GM21737 (cell line): ENCODE measurements at regions not wholly inside any gene's neighbourhood (a gene's known extent, or its start where the extent isn't known, plus 50 kb on each side); places are given as distances from the start of the nearest gene placed in this dataset.
A peak's percentile ranks its signal among the peaks of the same experiment; 100 is the strongest.
"Not testable (repeated sequence)": the region's sequence is repeated elsewhere in the genome, so short reads cannot be mapped to it uniquely, and the experiment has no call there.

Experiments used
- ATAC-seq: cut with Tn5 transposase; IDR thresholded peaks from one replicate; pipeline ENCODE4 v1.9.1; 2021; ENCODE audit warnings: mild to moderate bottlenecking, moderate library complexity; ENCODE audit not compliant: unreplicated experiment

DNA sequence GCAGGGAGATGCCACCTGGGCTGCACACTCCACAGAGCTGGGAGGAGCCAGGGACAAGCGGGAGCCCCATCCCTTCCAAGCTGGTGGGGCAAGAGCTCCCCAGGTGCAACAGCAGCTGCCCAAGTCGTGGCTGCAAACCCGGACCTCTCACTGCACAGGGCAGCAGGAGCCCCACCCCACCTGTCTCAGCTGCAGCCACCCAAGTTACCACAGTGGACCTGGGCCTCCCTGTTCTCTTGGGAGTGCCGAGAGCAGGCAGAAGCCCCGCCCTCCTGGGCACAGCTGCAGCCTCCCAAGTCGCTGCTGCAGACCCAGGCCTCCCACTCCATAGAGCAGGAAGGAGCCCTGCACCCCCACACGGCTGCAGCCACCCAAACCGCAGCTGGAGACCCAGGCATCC, 374.1 kb upstream of the ACO1 start:
- no peak for ATAC-seq

DNA sequence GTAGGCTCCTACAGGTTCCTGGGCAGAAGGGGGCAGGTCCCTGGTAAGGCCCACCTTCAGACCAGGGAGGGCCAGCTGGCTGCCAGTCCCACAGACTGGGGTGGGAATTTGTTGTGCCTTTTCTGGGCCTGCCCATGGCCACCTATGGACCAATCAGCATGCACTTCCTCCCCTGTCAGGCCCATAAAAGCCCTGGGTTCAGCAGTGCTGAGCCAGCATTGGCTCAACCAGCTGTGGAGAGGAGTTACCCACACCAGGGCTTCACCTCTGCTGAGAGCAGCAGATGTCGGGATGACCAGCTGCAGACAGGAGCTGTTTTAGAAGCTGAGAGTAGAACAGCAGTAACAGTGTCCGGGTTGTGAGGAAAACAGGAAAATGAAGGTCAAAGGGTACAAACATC, 373.4 kb upstream of the ACO1 start:
- no peak for ATAC-seq

DNA sequence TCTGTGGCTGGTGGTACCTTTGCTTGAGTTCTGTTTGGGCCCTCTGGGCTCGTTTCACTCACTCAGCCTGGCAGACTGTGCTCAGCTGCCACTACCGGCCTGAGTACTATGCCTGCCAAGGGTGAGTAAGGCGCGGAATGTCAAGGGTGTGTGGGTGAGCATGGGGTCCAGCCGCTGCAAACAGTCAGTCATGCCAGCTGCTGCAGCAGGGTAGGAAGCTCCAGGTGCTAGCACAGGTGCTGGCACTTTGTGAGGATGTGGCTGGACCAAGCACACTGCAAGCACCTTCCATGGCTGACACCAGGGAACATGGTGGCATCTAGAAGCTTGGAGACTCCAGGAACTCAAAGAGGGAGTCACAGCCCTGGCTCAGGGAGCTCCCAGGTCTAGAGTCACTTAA, 368.6 kb upstream of the ACO1 start:
- ATAC-seq: no peak

DNA sequence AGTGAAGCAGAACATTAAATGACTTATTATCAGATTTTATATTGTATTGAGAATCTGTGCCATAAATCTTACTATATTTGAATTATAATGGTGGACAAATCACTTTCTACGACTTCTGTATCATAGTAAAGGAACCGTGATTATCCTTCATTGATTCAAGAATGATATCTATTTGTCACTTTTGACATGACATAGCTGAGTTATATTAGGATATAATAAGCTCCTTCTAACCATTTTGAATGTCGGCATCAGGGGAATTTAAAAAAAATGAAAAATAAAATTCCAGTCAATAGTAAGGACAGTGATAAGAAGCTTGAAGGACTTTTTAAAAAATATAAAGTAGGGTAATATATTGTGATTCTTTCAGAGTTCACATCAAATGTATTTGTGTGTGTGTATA, 338.9 kb upstream of the ACO1 start:
- no peak for ATAC-seq

DNA sequence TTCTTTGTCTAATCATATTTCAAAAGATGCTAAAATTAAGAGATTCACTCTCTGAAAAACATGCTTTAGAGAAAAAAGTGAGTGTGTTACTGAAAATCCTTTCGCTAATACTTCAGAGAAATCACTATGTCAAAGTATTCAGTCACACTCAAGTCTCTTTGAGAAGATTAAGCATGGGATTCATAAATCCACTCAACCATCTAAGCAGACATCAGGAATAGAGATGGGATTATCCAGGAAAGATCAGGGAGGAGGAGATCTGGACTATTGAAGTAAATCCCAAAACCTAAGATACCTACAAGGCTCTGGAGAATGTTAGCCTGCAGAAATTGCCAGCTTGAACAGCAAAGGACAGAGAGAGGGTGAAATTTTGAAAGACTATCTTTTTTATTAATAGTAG, 317.2 kb upstream of the ACO1 start:
- ATAC-seq: no peak

DNA sequence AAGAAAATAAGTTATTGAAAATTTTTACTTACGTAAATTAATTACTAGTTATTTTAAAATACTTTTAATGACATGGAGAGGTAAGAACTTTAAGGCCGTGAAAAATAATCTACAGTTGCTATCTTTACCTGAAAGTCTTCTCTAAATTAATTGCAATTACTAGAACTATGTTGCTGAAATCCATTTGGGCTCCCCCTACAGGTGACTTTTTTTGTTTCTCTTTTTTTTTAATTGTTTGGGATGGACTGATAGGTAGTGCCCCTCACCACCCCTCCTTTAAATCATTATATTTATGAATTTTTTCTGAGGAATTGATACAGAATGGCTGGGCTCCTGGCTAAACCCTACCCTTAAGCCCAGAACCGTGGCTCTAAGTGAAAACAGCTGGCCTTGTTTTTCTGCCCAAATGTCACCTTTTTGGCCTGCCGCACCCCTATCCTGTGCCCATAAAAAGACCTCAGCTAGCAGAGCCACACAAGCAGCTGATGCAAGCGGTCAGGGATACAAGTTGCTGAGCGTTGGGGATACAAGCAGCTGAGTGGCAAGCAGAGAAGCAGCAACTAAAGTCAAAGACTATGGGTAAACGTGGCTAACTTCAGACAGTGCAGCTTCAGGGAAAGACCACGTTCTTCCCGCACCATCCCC, 315.2 kb upstream of the ACO1 start:
- no peak for ATAC-seq

DNA sequence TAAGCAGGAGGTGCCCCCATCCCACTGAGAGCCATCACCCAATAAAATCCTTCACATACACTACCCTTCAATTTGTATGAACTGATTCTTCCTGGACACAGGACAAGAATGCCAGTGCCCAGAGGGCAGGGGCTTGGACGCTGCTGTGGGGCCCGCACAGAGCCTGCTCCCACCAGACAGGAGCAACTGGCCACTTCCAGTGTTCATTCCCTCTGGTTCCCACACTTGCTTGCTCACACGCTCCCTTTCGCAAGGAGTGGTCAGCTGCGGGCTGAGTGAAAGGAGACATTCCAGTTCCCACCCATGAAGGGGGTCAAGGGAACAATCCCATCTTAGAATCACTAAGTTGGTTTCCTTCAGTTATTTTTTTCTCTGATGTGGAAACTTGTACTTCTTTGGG, 314.5 kb upstream of the ACO1 start:
- no peak for ATAC-seq

DNA sequence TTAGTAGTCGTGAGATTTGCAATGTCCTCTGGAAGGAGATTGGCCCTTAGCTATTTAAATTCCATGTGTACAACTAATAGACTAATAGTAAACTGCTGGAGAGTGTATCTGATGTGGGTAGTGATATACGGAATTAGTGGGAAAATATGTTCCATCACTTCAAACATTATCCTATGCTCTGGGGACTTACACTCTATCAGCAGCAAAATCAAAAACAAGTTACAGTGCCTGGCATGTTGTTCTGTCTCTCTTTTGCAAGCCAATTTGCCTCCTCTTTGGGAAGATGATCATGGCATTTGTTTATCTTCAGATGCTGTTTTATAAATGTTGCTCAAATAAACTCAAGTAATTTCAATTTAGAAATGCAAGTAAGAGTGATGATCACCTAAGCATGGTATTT, 311.9 kb upstream of the ACO1 start:
- no peak for ATAC-seq

DNA sequence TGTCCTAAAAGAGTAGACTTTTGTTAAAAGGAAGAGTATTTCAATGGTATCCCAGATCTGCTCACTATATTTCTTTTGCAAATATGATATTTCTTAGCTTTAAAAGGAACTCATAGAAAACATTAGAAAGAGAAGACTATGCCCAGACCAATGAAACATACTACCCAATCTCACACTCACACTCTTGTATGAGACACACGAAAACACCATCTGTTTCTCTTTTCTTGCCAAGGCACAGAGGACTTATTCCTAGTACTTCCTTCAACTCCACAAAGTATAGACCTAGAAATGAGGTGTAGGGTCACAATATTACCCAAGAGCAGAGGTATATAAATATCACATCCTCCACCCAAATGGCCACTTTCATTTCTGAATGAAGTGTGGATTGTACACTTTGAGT, 292.4 kb upstream of the ACO1 start:
- no peak for ATAC-seq

DNA sequence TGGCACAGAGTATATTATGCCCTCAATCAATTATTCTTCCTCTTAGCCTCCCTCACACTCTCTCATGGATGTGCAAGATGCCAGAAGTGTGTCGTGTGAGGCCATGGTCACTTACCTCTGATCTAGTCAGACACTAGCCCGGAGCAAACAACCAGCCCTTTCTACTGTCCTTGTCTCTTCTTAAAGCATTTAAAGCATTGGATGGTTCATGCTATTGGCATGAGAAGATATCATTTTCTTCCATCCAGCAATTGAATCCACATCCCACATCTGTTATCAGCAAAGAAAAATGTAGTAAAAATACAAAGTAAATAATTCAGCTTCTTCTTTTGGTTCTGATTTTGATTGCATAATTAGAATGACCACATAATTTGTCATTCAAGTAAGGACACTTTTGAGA, 267.2 kb upstream of the ACO1 start:
- ATAC-seq: no peak

DNA sequence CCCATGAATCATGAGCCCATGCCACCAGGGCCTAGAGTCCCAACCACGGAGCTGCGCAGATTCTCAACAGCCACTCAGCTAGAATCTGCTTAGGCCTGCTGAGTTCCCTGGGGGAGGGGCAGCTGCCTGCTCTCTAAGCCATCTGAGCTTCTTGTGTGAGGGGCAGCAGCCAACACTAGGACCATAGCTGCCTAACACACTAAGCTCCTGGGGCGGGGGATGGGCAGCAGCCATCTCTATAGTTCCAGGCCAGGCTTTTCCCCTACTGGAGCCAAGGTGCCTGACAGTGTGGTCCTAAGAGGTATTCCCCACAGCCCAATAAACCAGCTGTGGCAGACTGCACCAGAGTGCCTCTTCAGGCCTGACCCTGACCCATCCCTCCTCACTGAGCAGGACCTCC, 255.9 kb upstream of the ACO1 start:
- ATAC-seq: no peak

DNA sequence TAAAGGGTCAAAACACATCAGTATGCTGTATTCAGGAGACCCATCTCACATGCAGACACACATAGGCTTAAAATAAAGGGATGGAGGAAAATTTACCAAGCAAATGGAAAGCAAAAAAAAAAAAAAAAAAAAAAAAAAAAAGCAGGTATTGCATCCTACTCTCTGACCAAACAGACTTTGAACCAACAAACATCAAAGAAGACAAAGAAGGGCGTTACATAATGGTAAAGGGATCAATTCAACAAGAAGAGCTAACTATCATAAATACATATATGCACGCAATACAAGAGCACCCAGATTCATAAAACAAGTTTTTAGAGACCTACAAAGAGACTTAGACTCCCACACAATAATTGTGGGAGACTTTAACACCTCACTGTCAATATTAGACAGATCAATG, 253.7 kb upstream of the ACO1 start:
- ATAC-seq: not testable (repeated sequence)

DNA sequence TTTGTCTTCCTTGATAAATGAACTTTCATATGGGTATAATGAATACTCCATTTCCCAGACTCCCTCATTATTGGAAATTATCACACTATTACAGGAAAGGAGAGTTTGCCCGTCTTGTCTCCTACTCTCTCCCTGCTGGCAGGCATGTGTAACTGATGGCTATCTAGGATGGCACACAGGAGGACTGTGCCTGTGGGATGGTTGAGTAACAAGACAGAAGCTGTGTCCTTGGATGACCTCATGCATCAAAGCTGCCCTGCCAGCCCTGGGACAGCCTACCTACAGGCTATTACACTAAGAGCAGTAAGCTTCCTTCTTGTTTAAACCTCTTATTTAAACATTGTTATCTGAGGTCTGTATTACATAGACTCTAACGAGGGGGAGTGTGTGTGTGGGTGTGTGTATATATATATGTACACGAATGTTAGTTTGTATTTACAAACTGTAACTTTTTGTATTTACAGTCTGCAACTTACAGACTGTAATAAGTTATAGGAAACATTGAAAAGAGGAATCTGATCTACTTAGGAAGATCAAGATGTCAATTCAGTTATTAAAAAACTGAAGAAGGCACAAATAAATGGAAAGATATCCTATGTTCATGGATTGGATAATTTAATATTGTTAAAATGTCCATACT, 247.6 kb upstream of the ACO1 start:
- ATAC-seq: no peak

DNA sequence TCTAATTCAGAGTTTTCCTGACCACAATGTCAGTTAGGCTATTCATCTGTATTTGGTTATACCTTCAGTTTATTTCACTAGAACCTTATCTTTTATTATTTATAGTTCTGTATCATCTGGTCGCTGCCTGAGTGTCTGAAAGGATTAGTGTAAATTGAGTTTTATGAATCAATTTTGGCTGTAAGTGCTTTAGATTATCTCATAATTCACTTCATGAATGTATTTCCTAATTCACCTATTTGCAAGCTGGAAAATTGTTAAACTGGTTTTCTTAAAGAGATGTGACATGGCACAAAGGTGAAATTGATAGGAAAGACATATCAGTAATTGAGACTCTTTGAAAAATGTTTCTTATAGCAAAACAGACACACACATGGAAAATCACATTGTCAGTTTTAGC, 242.4 kb upstream of the ACO1 start:
- no peak for ATAC-seq

DNA sequence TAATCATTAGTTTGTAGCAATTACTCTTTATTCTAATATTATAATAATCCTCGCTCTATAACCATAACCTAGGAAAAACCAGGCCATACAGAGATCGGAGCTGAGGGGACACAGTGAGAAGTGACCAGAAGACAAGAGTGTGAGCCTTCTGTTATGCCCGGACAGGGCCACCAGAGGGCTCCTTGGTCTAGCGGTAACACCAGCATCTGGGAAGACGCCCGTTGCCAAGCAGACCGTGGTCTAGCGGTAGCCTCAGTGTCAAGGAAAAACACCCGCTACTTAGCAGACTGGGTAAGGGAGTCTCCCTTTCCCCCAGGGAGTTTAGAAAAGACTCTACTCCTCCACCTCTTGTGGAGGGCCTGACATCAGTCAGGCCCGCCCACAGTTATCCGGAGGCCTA, 235.9 kb upstream of the ACO1 start:
- not testable (repeated sequence) for ATAC-seq

DNA sequence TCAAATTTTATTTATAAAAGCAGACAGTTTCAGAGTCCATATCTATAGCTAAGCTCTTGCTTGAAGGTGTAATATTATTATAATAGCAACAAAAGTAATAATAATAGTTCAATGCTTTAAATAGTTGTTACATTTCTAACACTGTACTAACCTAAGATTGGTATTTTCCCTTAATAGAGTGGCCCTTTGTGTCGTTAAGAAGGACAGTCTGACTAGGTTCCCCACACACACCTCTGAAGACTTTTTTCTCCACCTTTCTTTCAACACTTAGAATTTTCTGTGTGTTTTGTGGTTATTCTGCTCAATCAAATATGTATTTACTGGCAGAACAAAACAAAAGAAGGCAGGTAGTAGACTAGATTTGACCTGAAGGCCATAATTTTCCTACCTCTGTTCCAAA, 223.2 kb upstream of the ACO1 start:
- ATAC-seq: no peak

DNA sequence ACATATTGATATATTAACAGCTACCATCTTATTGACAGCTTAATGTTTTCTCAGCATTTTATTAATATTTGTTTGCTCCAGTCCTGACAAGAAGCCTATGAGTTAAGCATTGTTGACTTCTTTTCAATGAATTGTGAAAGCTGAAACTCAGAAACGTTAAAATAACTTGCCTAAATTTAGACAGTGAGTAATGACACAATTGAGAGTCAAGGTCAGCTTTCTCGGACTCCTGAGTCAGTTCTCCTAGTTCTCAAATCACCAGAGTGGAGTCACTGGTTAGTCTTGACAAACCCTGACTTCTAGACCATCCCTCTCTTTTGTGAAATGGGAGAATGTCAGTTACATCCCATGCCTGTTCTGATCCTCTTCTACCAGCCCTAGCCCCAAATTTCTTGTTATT, 222.7 kb upstream of the ACO1 start:
- ATAC-seq: peak; percentile 67

DNA sequence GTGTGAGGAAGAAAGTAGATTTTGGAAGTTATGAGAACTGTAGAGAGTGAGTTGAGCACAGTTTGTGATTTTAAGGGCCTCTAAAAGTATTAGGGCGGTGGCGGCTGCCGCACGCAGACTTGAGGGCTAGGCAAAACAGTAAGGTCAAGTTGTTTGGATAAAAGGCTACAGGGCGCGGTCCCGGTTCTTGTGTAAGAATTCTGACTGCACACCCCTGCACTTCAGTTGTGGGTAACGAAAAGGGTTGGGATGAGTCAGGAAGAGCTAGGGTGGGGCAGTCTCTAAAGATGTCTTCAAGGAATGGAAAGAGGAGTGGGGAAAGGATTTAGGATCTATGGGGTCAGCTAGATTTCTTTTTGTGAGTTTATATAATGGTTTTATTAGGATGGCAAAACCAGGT, 218.1 kb upstream of the ACO1 start:
- ATAC-seq: not testable (repeated sequence)

DNA sequence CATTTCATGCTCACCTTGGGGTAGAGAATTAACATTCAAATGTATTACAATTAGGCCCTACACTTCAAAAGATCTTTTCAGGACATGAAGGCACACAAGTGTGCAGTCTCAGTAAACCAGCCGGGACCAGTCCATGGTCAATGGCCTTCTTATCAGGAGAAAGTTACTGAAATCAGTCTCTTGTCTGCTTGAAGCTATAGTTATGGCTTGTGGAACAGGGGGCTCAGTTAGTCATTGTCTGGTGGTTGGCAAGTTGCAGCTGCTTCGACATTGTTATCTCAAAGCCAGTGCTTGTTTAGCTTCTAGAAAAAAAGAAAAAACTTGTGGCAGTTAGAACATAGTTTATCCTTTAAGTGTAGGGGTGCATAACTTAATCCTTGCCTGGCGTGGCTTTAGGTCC, 213.1 kb upstream of the ACO1 start:
- ATAC-seq: no peak

DNA sequence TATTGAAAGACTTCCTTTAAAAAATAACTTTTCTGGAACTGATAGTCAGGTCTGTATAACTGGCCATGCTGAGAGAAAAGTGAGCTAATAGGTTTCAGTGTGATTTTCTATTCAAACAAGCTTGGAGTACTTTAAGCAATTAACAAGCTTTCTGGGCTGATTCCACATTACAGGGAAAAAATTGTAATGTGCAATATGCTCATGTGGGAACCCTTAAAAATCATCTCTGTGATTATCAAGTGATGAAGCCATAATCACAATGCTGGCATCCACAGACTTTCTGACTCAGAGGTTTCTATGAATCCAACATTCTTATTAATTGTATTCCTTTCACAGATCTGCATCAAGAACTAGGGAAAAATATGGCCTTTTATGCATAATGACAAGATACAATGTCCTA, 212.2 kb upstream of the ACO1 start:
- no peak for ATAC-seq

DNA sequence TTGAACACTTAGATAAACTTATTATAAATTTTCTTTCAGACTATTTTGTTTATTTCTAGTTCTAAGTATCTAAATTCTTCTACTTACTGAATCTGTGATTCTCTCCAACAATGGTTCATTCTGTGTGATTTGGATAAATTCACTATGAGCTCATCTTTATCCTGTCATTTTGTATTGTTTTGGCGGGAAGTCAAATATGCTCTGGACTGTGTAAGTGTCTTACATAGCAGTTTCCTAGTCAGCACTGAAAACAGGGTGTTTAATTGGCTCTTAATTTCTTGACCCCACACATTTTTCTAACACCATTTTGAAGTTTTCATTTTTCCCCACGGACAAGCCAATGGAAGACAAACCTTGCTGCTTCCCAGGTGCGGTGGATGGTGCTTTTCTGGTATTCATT, 207.0 kb upstream of the ACO1 start:
- ATAC-seq: no peak

DNA sequence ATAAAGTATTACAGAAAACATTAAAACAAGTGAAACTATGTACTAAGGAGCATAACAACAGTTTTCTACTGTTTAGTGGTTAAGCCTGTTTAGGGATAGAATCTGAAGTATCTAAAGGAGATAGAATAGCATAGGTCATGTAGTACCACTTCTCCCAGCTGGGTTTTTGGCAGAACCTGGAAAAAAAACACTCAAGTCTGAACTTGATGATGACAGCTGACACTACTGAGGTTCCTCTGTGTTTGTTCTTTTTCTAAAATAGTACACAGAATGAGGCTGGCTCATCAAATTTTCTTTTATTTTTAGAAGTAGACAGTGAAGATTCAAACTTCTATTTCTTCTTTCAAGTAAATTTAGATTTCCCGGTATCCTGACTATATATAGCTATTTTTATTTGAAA, 203.8 kb upstream of the ACO1 start:
- no peak for ATAC-seq

DNA sequence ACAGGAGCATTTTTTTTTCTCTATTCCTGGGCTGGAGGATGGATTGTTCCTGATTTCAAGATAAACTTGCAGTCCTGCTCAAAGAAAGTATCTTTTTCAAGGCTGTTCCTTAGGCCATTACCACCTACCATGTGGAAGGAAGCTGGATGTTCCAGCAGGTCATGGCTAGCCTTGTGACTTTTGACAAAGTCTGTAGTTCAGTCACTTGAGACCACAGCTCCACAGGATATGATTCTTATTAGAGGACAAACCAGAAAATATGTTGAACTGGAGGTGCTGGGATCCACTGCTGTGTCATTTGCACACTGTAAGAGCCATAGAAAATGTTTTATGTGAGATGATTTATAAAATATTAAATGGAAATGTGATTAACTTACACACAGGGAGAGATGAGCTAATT, 184.2 kb upstream of the ACO1 start:
- no peak for ATAC-seq
